ENCODE measurements at regions not wholly inside any gene's neighbourhood (a gene's known extent, or its start where the extent isn't known, plus 50 kb on each side); places are given as distances from the start of the nearest gene placed in this dataset.

DNA sequence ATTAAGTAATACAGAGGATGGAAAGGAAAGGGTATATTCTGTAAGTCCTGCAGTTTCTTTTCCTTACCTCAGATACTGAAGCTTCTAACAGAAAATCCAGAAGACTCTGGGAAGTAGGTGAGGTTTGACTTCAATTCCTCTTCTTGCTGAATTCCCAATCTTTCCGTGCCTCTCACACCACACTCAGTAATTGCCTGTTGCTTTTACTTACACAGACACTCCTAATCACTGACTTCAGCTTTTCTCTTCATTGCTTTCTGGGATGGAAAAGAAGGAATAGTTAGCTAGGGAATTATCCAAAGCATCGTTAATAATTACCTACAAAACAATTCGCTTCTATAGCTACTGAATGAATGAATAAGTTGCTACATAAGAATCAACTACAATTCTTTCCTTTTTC lies 163.6 kb downstream of the FBXO8 start:
- Mint-ChIP-seq H3K27me3 (peaks cover 37% of the 10 kb centered on the region), H3K36me3 (ENCODE audit: low read depth) (no peaks in the 10 kb centered on the region), H3K27ac (no peak overlapping the region), H3K9me3 (ENCODE audit: low read depth) (no peaks in the 10 kb centered on the region), H3K4me3 (no peak overlapping the region), H3K4me1 (peaks cover 2% of the 10 kb centered on the region)
- intact Hi-C loops (cut with DNase I, micrococcal nuclease): loop anchor here (1.0 kb wide), 1 partner anchor 614 kb away; no protein-coding TSS in a partner anchor
- CTCF ChIA-PET: interaction anchor here (1.1 to 1.8 kb wide), 3 partner anchors 8 to 614 kb away, joined by 3 to 10 read pairs (median 8); no protein-coding TSS in a partner anchor
- ATAC-seq (no peak), DNase-seq (no peak)
- POLR2A ChIA-PET: no interaction called here

DNA sequence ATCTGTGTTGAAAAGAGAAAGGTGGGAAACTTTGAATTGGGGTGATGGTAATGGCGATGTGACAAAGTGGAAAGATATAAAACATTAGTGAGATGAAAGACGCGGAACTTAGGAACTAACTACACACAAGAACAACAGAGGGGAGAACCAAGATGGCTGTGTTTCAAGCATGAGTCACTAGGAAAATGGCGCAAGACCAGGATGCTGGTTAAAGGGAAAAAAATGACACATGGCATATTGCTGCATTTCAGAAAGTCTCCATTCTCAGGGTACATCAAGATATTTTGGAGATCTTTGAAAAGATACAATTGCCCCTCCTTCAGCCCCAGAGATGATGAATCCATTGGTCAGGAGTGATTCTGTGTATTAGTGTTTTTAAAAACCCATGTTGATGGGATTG lies 164.4 kb downstream of the FBXO8 start:
- DNase-seq (no peak), ATAC-seq (no peak)
- Mint-ChIP-seq H3K4me1 (peaks cover 2% of the 10 kb centered on the region), H3K36me3 (ENCODE audit: low read depth) (no peaks in the 10 kb centered on the region), H3K4me3 (no peak overlapping the region), H3K9me3 (ENCODE audit: low read depth) (no peaks in the 10 kb centered on the region), H3K27me3 (peaks cover 35% of the 10 kb centered on the region), H3K27ac (no peak overlapping the region)
- POLR2A ChIA-PET: no interaction called here
- CTCF ChIA-PET: interaction anchor here (1.1 to 1.2 kb wide), 2 partner anchors 9 kb away, joined by 3 to 8 read pairs; no protein-coding TSS in a partner anchor
- intact Hi-C loops (cut with DNase I, micrococcal nuclease): no loop called here

DNA sequence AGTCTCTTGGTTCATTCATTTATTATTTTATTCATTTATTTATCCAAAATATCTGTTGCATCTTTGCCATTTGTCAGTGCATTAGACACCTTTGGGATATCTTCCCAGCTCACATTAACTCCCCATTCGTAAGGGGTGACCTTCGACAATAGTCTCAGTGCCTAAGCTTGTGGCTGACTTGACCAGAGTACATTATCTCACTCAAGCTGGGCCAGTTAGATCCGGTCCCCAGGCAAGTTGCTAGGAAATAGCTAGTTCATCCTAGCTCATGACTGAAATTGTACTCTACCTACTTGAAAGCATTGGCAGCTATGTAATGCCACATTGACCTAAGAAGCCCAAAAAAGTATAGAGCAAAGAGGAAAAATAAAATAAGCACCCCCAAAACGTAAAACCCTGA lies 165.3 kb downstream of the FBXO8 start:
- intact Hi-C loops (cut with DNase I, micrococcal nuclease): no loop called here
- no peak overlapping the region for H3K27ac Mint-ChIP-seq
- H3K4me3 Mint-ChIP-seq: no peak overlapping the region

DNA sequence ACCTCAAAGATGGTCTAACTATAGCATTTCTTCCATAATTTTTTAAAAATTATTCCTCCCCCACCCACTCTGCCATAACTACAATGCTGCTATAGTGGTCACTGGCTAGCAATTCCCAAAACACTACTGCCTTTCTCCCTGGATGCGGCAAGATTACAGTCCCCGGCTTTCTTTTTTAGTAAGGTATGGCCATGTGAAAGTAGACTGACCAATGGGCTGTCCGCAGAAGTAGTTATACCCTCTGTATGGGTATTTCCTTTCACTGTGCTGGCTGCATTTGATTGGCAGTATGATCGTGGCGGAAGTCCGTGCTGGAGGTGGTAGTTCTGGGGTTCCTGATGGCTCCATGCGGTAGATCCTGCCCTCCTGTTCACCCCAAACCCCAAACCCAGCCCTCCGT lies 166.0 kb downstream of the FBXO8 start:
- Mint-ChIP-seq H3K9me3 (ENCODE audit: low read depth) (no peaks in the 10 kb centered on the region), H3K27me3 (peaks cover 35% of the 10 kb centered on the region), H3K4me3 (no peak overlapping the region), H3K27ac (no peak overlapping the region), H3K36me3 (ENCODE audit: low read depth) (no peaks in the 10 kb centered on the region), H3K4me1 (peaks cover 2% of the 10 kb centered on the region)
- ATAC-seq (no peak), DNase-seq (no peak)
- intact Hi-C loops (cut with DNase I, micrococcal nuclease): no loop called here
- ChIA-PET CTCF (interaction anchor here (0.8 kb wide), 1 partner anchor 12 kb away, joined by 3 read pairs; no protein-coding TSS in a partner anchor), POLR2A (no interaction called here)

More for the DNA sequence above, 165.3 kb downstream of the FBXO8 start:
- ATAC-seq: no peak
- POLR2A ChIA-PET: no interaction called here
- Mint-ChIP-seq H3K4me1 (peaks cover 2% of the 10 kb centered on the region), H3K27me3 (peaks cover 35% of the 10 kb centered on the region), H3K36me3 (ENCODE audit: low read depth) (no peaks in the 10 kb centered on the region), H3K9me3 (ENCODE audit: low read depth) (no peaks in the 10 kb centered on the region)
- CTCF ChIA-PET: interaction anchor here (0.8 kb wide), 1 partner anchor 13 kb away, joined by 3 read pairs; no protein-coding TSS in a partner anchor
- DNase-seq: no peak

DNA sequence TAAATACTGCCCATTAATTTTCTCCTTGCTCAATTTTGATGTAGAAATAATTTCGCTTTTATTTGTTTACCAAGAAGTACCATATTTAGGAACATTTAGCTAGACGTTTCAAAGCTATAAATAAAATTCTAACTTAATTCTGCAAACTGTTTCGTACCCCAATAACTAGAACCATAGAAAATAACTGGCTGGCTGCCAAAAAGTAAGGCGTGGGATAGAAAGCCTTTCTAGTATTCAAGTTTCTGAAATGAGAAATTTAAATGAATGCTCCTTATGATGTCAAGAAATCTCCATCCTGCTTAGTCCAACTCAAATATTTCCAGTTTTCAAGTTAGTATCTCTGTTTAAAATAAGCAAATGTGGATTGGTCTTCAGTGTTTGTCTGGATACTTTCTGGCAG lies 167.4 kb downstream of the FBXO8 start:
- Mint-ChIP-seq H3K4me1 (peaks cover 2% of the 10 kb centered on the region), H3K36me3 (ENCODE audit: low read depth) (no peaks in the 10 kb centered on the region), H3K27ac (no peak overlapping the region), H3K4me3 (no peak overlapping the region), H3K9me3 (ENCODE audit: low read depth) (no peaks in the 10 kb centered on the region), H3K27me3 (peaks cover 38% of the 10 kb centered on the region)
- ChIA-PET CTCF (no interaction called here), POLR2A (no interaction called here)
- intact Hi-C loops (cut with DNase I, micrococcal nuclease): no loop called here
- ATAC-seq (no peak), DNase-seq (no peak)

DNA sequence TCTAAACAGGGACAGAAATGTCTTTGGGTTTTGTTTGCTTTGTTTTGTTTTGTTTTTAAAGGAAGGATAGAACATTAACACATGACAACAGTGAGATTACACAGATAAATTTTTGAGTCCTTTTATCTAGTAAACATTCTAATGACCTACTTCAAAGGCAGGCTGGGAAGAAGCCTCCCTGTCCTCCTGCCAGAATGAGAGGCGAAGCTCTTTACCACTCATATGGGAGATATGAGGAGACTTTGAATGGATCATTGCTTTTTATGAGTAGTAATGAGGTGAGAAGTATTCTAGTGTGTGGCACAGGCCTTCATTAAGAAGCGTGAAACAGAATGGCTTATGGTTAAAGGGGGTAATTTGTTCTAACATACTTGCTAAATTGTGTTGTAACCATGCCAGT lies 172.0 kb downstream of the FBXO8 start:
- CTCF ChIA-PET: no interaction called here
- Mint-ChIP-seq H3K27ac (no peak overlapping the region), H3K4me3 (no peak overlapping the region), H3K27me3 (peaks cover 23% of the 10 kb centered on the region), H3K9me3 (ENCODE audit: low read depth) (no peaks in the 10 kb centered on the region), H3K36me3 (ENCODE audit: low read depth) (no peaks in the 10 kb centered on the region), H3K4me1 (no peaks in the 10 kb centered on the region)
- intact Hi-C loops (cut with DNase I, micrococcal nuclease): no loop called here
- no peak for ATAC-seq
- DNase-seq: no peak
- POLR2A ChIA-PET: no interaction called here

DNA sequence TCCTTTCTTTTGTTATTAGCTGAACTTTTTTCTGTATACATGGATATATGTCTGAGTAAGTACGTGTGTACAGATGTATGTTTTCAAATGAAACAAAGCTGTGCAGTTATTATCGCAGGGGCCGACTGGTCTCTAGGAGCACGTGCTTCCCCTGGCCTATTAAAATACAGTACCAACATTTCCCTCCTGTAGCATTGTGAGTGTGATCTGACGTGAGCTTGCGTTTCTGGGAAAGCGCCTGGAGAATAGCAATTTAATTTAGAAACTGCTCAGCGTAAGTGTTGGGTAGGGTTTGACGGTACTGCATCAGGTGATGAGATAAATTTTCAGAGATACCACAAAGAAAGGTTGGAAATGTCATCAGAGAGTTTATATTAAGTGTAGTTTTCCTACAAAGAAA lies 173.3 kb downstream of the FBXO8 start:
- H3K9me3 Mint-ChIP-seq (ENCODE audit: low read depth): no peaks in the 10 kb centered on the region
- ATAC-seq: no peak
- DNase-seq: no peak
- ChIA-PET POLR2A (no interaction called here), CTCF (interaction anchor here (1.9 kb wide), 1 partner anchor 10 kb away, joined by 8 read pairs; no protein-coding TSS in a partner anchor)
- no peak overlapping the region for H3K4me3 Mint-ChIP-seq
- H3K27me3 Mint-ChIP-seq: peaks cover 22% of the 10 kb centered on the region
- H3K4me1 Mint-ChIP-seq: no peaks in the 10 kb centered on the region
- no peaks in the 10 kb centered on the region for H3K36me3 Mint-ChIP-seq (ENCODE audit: low read depth)
- intact Hi-C loops (cut with DNase I, micrococcal nuclease): no loop called here
- H3K27ac Mint-ChIP-seq: no peak overlapping the region

DNA sequence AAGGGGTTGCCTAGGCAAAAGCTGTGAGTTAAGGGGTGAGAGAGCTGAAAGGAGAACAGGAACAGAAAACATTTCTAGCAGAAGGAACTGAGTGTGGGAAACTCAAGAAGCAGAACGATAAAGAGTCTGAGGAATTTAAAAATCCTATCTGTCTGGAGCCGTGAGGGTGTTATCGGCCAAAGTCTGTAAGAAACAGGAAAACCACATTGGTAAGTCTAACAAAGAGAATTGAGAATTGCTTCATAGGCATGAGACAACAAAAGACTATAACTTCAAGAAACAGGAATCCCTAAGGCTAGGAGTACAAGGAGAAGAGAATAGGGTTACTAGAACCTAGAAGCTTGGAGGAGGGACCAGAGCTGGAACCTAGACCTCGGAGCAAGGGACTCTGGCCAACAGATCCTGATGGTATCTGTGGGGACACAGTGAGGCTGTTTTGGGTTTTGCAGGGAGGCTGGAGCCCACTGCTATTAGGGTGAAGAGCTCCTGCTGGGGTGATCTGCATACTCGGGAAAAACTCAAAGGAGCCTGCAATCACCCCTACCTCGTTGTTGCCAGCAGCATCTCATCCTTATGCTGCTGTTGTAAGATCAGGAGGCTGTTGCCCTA lies 175.6 kb downstream of the FBXO8 start:
- no peak for DNase-seq
- peaks cover 20% of the 10 kb centered on the region for H3K27me3 Mint-ChIP-seq
- no peak overlapping the region for H3K4me3 Mint-ChIP-seq
- CTCF ChIA-PET: interaction anchor here (0.7 kb wide), 1 partner anchor 814 kb away, joined by 3 read pairs; no protein-coding TSS in a partner anchor
- H3K4me1 Mint-ChIP-seq: no peaks in the 10 kb centered on the region
- H3K36me3 Mint-ChIP-seq (ENCODE audit: low read depth): no peaks in the 10 kb centered on the region
- POLR2A ChIA-PET: no interaction called here
- intact Hi-C loops (cut with DNase I, micrococcal nuclease): no loop called here
- H3K9me3 Mint-ChIP-seq (ENCODE audit: low read depth): no peaks in the 10 kb centered on the region
- H3K27ac Mint-ChIP-seq: no peak overlapping the region
- no peak for ATAC-seq

DNA sequence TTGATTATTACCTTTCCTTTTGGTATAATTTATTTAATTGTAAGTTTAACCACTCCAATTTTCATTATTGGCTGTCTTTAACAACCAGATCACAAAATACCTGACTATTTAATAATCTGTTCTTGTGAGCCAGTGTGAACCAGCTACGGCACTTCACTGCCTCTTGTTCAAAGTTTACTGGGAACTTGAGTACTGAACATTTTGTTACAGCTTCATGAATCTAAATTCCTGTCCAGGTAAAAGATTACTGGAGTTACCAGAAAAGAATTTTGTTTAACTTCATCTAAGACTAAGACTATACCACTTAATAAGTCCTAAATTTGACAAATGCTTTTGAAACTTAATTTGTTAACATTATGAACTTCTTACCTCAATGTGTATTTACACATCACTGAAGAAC lies 178.3 kb downstream of the FBXO8 start:
- CTCF ChIA-PET: interaction anchor here (1.0 kb wide), 1 partner anchor 13 kb away, joined by 3 read pairs; no protein-coding TSS in a partner anchor
- intact Hi-C loops (cut with DNase I, micrococcal nuclease): no loop called here

DNA sequence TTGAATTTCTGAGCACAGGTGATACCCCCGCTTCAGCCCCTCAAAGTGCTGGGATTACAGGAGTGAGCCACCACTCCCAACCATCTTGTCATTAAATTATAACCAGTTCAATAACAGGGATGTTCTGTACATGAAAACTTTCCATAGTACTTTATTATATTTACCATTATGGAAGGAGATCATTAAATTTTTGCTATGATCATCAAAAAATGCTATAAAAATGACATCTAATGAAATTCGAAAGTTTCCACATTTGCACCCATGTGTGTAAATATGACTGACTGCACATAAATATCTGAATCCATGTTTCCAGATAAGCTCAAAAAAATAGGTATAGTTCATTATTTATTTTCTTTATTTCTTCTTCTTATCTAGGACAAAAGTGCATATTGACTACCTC lies 182.6 kb downstream of the FBXO8 start:
- Mint-ChIP-seq H3K4me1 (no peaks in the 10 kb centered on the region), H3K36me3 (ENCODE audit: low read depth) (no peaks in the 10 kb centered on the region), H3K27me3 (no peaks in the 10 kb centered on the region), H3K27ac (no peak overlapping the region), H3K4me3 (no peak overlapping the region), H3K9me3 (ENCODE audit: low read depth) (no peaks in the 10 kb centered on the region)
- ChIA-PET CTCF (no interaction called here), POLR2A (no interaction called here)
- DNase-seq (no peak), ATAC-seq (no peak)
- intact Hi-C loops (cut with DNase I, micrococcal nuclease): no loop called here

More for the DNA sequence above, 178.3 kb downstream of the FBXO8 start:
- POLR2A ChIA-PET: no interaction called here
- no peak for ATAC-seq
- H3K27me3 Mint-ChIP-seq: peaks cover 13% of the 10 kb centered on the region
- no peak overlapping the region for H3K27ac Mint-ChIP-seq
- H3K36me3 Mint-ChIP-seq (ENCODE audit: low read depth): no peaks in the 10 kb centered on the region
- DNase-seq: no peak
- no peak overlapping the region for H3K4me3 Mint-ChIP-seq
- no peaks in the 10 kb centered on the region for H3K9me3 Mint-ChIP-seq (ENCODE audit: low read depth)
- no peaks in the 10 kb centered on the region for H3K4me1 Mint-ChIP-seq

DNA sequence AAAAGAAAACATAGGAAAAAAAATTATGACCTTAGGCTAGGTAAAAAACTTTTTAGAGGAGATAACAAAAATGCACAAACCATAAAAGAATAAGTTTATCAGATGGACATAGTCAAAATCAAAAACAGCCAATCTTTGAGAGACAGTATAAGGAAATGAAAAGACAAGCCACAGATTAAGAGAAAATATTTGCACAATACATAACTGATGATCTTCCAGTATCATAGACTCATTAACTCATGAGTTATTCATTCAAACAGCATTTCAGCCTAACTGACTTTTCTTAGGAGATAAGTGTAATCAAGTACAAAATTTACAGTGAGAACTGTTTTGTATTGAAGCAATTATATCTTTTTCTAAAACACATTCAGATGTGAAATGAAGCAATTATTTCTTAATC lies 183.8 kb downstream of the FBXO8 start:
- intact Hi-C loops (cut with DNase I, micrococcal nuclease): no loop called here
- Mint-ChIP-seq H3K9me3 (ENCODE audit: low read depth) (no peaks in the 10 kb centered on the region), H3K4me3 (no peak overlapping the region), H3K36me3 (ENCODE audit: low read depth) (no peaks in the 10 kb centered on the region), H3K4me1 (no peaks in the 10 kb centered on the region), H3K27ac (no peak overlapping the region), H3K27me3 (no peaks in the 10 kb centered on the region)
- ATAC-seq (no peak), DNase-seq (no peak)
- POLR2A ChIA-PET: no interaction called here
- CTCF ChIA-PET: no interaction called here

DNA sequence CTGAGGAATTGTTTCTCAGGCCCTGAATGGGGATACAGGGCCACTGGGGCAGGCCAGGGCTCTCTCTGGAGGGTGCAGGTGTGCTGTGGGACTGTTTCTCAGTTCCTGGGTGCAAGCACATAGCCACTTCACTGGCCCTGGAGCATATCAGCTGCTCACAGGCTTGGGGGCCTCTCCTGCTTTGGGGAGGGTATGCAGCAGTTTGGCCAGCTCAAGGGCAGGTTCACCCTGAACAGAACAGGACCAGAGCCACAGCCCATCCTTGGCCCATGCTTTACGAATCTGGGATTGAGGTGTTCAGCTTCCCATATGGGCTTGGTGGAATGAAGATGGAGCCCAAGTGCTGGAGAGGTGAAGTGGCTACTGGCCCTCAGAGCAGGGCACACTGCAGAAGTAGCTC lies 186.5 kb downstream of the FBXO8 start:
- H3K4me1 Mint-ChIP-seq: no peaks in the 10 kb centered on the region
- H3K4me3 Mint-ChIP-seq: no peak overlapping the region
- intact Hi-C loops (cut with DNase I, micrococcal nuclease): no loop called here
- no peak for ATAC-seq
- H3K9me3 Mint-ChIP-seq (ENCODE audit: low read depth): no peaks in the 10 kb centered on the region
- H3K36me3 Mint-ChIP-seq (ENCODE audit: low read depth): no peaks in the 10 kb centered on the region
- ChIA-PET POLR2A (no interaction called here), CTCF (no interaction called here)
- no peak overlapping the region for H3K27ac Mint-ChIP-seq
- DNase-seq: no peak
- peaks cover 5% of the 10 kb centered on the region for H3K27me3 Mint-ChIP-seq

All from activated CD4-positive, alpha-beta T cell treated with anti-CD3 and anti-CD28 coated beads for 36 hours (primary cell).